ENCODE measurements at regions not wholly inside any gene's neighbourhood (a gene's known extent, or its start where the extent isn't known, plus 50 kb on each side); places are given as distances from the start of the nearest gene placed in this dataset.
A peak's percentile ranks its signal among the peaks of the same experiment; 100 is the strongest.
"Not testable (repeated sequence)": the region's sequence is repeated elsewhere in the genome, so short reads cannot be mapped to it uniquely, and the experiment has no call there.

GRCh38 chr17:18546514-18547398 lies 70.2 kb downstream of the LGALS9C start:
- not testable (repeated sequence) for DNase-seq

- DNase-seq = not testable (repeated sequence)
Measured at GRCh38 chr17:18557086-18557485, 80.5 kb downstream of the LGALS9C start.

DNA sequence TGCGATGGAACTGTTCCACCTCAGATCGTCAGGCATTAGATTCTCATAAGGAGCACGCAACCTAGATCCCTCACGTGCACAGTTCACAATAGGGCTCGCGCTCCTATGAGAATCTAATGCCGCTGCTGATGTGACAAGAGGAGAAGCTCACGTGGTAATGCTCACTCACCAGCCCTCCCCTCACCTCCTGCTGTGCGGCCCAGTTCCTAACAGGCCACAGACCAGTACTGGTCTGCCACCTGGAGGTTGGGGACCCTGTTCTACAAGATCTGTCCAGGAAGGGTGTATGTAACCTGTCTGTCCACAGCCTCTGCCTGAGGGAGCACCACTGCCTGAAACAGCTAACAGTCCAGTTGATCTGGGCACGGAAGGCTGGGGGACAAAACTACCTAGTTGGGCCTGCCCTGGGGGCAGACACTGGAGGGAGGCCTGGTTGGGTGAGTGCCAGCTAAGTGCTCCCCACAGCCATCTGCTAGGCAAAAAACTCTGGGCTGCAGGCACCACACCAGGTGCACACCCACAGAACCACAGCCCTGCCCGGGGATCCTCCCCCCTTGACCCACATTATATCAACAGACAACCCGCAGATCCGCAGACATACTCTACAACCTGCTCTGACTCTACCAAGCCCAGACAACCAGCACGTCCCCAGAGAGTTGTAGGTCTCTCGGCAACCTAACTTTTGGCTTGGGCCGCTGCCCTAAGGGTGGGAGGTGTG lies 80.7 kb downstream of the TBC1D28 start:
- DNase-seq = not testable (repeated sequence)

- peak; percentile 12 for DNase-seq
Measured at GRCh38 chr17:18564099-18564448, 80.1 kb downstream of the TBC1D28 start.

DNA sequence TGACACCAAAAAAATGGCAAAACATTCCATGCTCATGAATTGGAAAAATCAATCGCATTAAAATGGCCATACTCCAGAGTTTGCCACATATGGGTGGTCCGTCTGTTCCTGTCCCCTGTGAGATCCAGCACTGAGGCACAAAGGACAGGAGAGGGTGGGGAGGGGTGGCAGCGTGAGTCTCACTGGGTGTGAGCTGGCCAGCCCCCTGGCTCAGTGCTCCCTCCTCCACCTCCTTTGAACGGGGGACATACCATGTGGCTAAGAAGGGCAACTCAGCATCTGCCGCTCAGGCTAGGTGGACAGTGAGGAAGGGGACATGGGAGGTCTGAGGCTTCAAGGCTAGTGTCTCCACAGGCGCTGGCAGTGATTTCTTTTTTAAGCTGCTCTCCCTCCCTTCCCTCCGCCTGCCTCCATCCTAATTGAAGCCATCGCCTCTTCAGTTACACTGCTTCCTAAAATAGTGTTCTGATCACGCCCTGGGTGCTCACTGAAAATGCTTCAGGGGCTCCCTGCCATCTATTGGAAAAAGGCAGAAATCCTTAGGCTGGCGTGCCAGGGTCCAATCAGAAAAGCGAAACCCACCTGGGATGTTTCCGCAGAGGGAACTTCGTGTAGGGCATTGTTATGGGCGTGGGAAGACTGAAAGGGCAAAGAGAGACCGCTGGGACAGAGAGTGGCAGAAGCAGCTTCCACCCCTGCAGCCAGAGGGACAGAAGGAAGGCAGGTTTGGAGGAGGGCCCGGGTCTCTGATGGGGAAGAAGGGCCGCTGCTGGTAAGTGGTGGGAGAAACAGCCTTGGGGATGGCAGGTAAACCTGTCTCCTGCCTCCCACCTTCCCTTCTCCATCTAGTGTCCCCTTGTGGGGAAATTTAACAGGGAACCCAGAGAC lies 75.8 kb downstream of the TBC1D28 start:
- DNase-seq = not testable (repeated sequence)

GRCh38 chr17:18569489-18569913 lies 74.7 kb downstream of the TBC1D28 start:
- DNase-seq = not testable (repeated sequence)

GRCh38 chr17:18572536-18572935 lies 71.7 kb downstream of the TBC1D28 start:
- DNase-seq = not testable (repeated sequence)

GRCh38 chr17:18574137-18574536 lies 70.1 kb downstream of the TBC1D28 start:
- not testable (repeated sequence) for DNase-seq

All from effector CD4-positive, alpha-beta T cell (primary cell).